ENCODE measurements at regions not wholly inside any gene's neighbourhood (a gene's known extent, or its start where the extent isn't known, plus 50 kb on each side); places are given as distances from the start of the nearest gene placed in this dataset.

DNA sequence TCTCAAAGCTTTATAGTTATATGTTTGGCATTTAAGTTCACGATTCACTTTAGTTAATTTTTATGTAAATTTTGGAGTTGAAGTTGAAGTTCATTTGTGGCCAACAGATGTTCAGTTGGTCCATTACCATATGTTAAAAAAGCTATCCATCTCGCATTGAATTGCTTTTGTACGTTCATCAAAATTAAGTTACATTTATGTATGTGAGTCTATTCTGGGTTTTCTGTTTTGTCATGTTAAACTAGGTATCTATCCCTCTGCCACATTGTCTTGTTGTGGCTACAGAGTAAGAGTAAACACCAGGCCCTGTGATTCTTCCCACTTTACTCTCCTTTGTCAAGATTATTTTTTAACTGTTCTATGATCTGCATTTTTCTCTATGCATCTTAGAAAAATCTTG, 237.3 kb downstream of the BMP2 start:
- Histone ChIP-seq H3K9me3 (peaks cover 0 to 22% of the 10 kb centered on the region in 2 donors), H3K4me3 (no peak overlapping the region), H3K36me3 (no peaks in the 10 kb centered on the region), H3K4me1 (no peaks in the 10 kb centered on the region), H3K27me3 (no peaks in the 10 kb centered on the region), H3K27ac (no peak overlapping the region)
- DNase-seq (no peak), ATAC-seq (no peak)
- TF ChIP-seq CTCF (IDR thresholded peaks at IDR 0.05): no peak
- intact Hi-C loops (cut with DNase I): no loop called here

GRCh38 chr20:7010527-7010926, 243.0 kb downstream of the BMP2 start:
- no peak for DNase-seq
- Histone ChIP-seq H3K27me3 (no peaks in the 10 kb centered on the region), H3K9me3 (peaks cover 0 to 27% of the 10 kb centered on the region in 2 donors), H3K36me3 (no peaks in the 10 kb centered on the region), H3K4me3 (no peak overlapping the region), H3K4me1 (no peaks in the 10 kb centered on the region), H3K27ac (peak overlapping the region in 1 of 2 donors; percentile 47)
- TF ChIP-seq CTCF (IDR thresholded peaks at IDR 0.05): no peak
- peak; percentile 82 for ATAC-seq
- intact Hi-C loops (cut with DNase I): no loop called here

- ATAC-seq (peak; percentile 85), DNase-seq (peak in 1 of 4 donors; percentile 5)
- no peaks in the 10 kb centered on the region for H3K4me1 ChIP-seq
- no peak for TF ChIP-seq CTCF (IDR thresholded peaks at IDR 0.05)
- peaks cover 0 to under 1% of the 10 kb centered on the region in 2 donors for H3K9me3 ChIP-seq
- intact Hi-C loops (cut with DNase I): no loop called here
- H3K27me3 ChIP-seq: no peaks in the 10 kb centered on the region
- H3K36me3 ChIP-seq: no peaks in the 10 kb centered on the region
- no peak overlapping the region for H3K4me3 ChIP-seq
- no peak overlapping the region for H3K27ac ChIP-seq
Measured at GRCh38 chr20:7015257-7015656, 247.8 kb downstream of the BMP2 start.

DNA sequence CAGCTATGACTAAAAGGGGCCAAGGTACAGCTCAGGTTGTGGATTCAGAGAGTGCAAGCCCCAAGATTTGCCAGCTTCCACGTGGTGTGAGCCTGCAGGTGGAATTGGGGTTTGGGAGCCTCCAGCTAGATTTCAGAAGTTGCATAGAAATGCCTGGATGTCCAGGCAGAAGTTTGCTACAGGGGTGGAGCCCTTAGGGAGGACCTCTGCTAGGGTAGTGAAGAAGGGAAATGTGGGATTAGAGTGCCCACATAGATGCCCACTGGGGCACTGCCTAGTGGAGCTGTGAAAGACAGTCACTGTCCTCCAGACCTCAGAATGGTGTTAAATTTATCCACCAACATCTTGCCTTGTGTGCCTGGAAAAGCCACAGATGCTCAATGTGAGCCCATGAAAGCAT, 255.1 kb downstream of the BMP2 start:
- Histone ChIP-seq H3K27ac (no peak overlapping the region), H3K36me3 (no peaks in the 10 kb centered on the region), H3K9me3 (peaks cover 0 to 16% of the 10 kb centered on the region in 2 donors), H3K4me1 (no peaks in the 10 kb centered on the region), H3K27me3 (no peaks in the 10 kb centered on the region), H3K4me3 (no peak overlapping the region)
- DNase-seq (no peak), ATAC-seq (no peak)
- no peak for TF ChIP-seq CTCF (IDR thresholded peaks at IDR 0.05)
- intact Hi-C loops (cut with DNase I): no loop called here

DNA sequence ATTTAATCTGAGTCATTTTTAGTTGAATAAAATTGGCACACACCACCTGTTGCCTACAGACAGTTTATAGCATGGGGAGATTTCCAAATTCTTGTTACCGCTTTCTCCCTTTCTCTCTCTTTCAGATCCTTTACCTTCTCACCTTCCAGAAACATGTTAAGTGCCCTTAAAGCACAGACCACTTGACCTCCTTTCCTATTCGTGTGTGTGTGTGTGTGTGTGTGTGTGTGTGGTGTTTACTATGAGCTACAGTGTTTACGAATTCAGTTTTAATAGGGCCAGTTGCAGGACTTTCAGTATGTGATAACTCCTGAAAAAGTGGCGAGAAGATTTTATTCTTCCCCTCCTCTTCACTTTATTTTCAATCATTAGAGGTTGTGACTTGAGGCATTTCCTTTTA, 258.1 kb downstream of the BMP2 start:
- Histone ChIP-seq H3K27me3 (no peaks in the 10 kb centered on the region), H3K27ac (no peak overlapping the region), H3K9me3 (peaks cover 0 to 16% of the 10 kb centered on the region in 2 donors), H3K36me3 (no peaks in the 10 kb centered on the region), H3K4me3 (no peak overlapping the region), H3K4me1 (no peaks in the 10 kb centered on the region)
- intact Hi-C loops (cut with DNase I): no loop called here
- no peak for TF ChIP-seq CTCF (IDR thresholded peaks at IDR 0.05)
- DNase-seq (peak in 1 of 4 donors; percentile 17), ATAC-seq (peak; percentile 81)
